GM19395 (cell line): ENCODE measurements at regions not wholly inside any gene's neighbourhood (a gene's known extent, or its start where the extent isn't known, plus 50 kb on each side); places are given as distances from the start of the nearest gene placed in this dataset.

Experiments used
- ATAC-seq: cut with Tn5 transposase; IDR thresholded peaks from one replicate; pipeline ENCODE4 v1.9.1; 2021; ENCODE audit warnings: mild to moderate bottlenecking, moderate library complexity; ENCODE audit not compliant: unreplicated experiment

GRCh38 chr4:24312261-24312913 lies 272.0 kb downstream of the DHX15 start:
- no peak for ATAC-seq

- ATAC-seq, result no peak
Measured at GRCh38 chr4:24303926-24304325, 280.4 kb downstream of the DHX15 start.

- ATAC-seq, result no peak
Measured at GRCh38 chr4:24298911-24299310, 285.4 kb downstream of the DHX15 start.

- no peak for ATAC-seq
Measured at GRCh38 chr4:24287096-24287495, 297.3 kb downstream of the DHX15 start.

- no peak for ATAC-seq
Measured at GRCh38 chr4:24285759-24286158, 298.6 kb downstream of the DHX15 start.

- no peak for ATAC-seq
Measured at GRCh38 chr4:24282446-24282845, 301.9 kb downstream of the DHX15 start.

- ATAC-seq, result no peak
Measured at GRCh38 chr4:24279911-24280375, 304.4 kb downstream of the DHX15 start.

GRCh38 chr4:24279469-24279868 lies 304.9 kb downstream of the DHX15 start:
- no peak for ATAC-seq

GRCh38 chr4:24278693-24279092 lies 305.7 kb downstream of the DHX15 start:
- no peak for ATAC-seq

GRCh38 chr4:24274381-24274941 lies 309.9 kb downstream of the DHX15 start:
- ATAC-seq, result no peak

- ATAC-seq, result no peak
Measured at GRCh38 chr4:24273136-24273535, 311.2 kb downstream of the DHX15 start.

GRCh38 chr4:24266951-24267722 lies 317.2 kb downstream of the DHX15 start:
- ATAC-seq, result no peak

- ATAC-seq, result no peak
Measured at GRCh38 chr4:24265989-24266388, 318.4 kb downstream of the DHX15 start.

- ATAC-seq, result no peak
Measured at GRCh38 chr4:24262616-24263015, 321.7 kb downstream of the DHX15 start.

- ATAC-seq, result no peak
Measured at GRCh38 chr4:24262084-24262483, 322.3 kb downstream of the DHX15 start.

- ATAC-seq, result no peak
Measured at GRCh38 chr4:24260923-24261564, 323.3 kb downstream of the DHX15 start.

GRCh38 chr4:24260133-24260715 lies 324.1 kb downstream of the DHX15 start:
- ATAC-seq, result no peak

GRCh38 chr4:24256547-24256946 lies 327.8 kb downstream of the DHX15 start:
- no peak for ATAC-seq

- no peak for ATAC-seq
Measured at GRCh38 chr4:24256066-24256465, 328.3 kb downstream of the DHX15 start.

GRCh38 chr4:24252121-24252520 lies 332.2 kb downstream of the DHX15 start:
- no peak for ATAC-seq

GRCh38 chr4:24251589-24251988 lies 332.8 kb downstream of the DHX15 start:
- ATAC-seq, result no peak
